Neural progenitor cell (in vitro differentiated cells): ENCODE measurements at regions not wholly inside any gene's neighbourhood (a gene's known extent, or its start where the extent isn't known, plus 50 kb on each side); places are given as distances from the start of the nearest gene placed in this dataset.

ENCODE experiments used
- DNase-seq: peaks from one replicate; pipeline ENCODE4 v3.0.0-alpha.2; 2016; ENCODE audit warnings: low spot score
- H2AFZ ChIP-seq: fragments of 200-600 bp; sonication (generic); replicated peaks from 2 replicates; pipeline ENCODE4 v1.6.1; 2016; ENCODE audit warnings: antibody characterized with exemption
- H3F3A ChIP-seq: fragments of 200-600 bp; sonication (generic); 2 replicates; pipeline ENCODE4 v1.6.1; 2016; ENCODE audit warnings: antibody characterized with exemption, low read depth
- H3K27ac ChIP-seq: fragments of 200-600 bp; sonication (generic); 2 replicates; pipeline ENCODE4 v1.5.1; 2016; ENCODE audit warnings: mild to moderate bottlenecking
- H3K27me3 ChIP-seq: fragments of 200-600 bp; sonication (generic); 2 replicates; pipeline ENCODE4 v1.6.1; 2016; ENCODE audit warnings: mild to moderate bottlenecking, moderate library complexity
- H3K36me3 ChIP-seq: fragments of 200-600 bp; sonication (generic); 2 replicates; pipeline ENCODE4 v1.5.1; 2016
- H3K4me1 ChIP-seq: fragments of 200-600 bp; sonication (generic); 2 replicates; pipeline ENCODE4 v1.6.1; 2016; ENCODE audit warnings: mixed run types
- H3K4me2 ChIP-seq: fragments of 200-600 bp; sonication (generic); 2 replicates; pipeline ENCODE4 v1.6.1; 2016
- H3K4me3 ChIP-seq: fragments of 200-600 bp; sonication (generic); 2 replicates; pipeline ENCODE4 v1.5.1; 2016
- H3K79me2 ChIP-seq: fragments of 200-600 bp; sonication (generic); 2 replicates; pipeline ENCODE4 v1.6.1; 2016; ENCODE audit warnings: low read depth
- H3K9ac ChIP-seq: fragments of 200-600 bp; sonication (generic); 2 replicates; pipeline ENCODE4 v1.6.1; 2016
- H3K9me3 ChIP-seq: fragments of 200-600 bp; sonication (generic); 2 replicates; pipeline ENCODE4 v1.5.1; 2016; ENCODE audit warnings: low read depth
- H4K20me1 ChIP-seq: fragments of 200-600 bp; sonication (generic); 2 replicates; pipeline ENCODE4 v1.6.1; 2016; ENCODE audit warnings: low read depth
- H3K27ac Mint-ChIP-seq: 3 replicates; pipeline ENCODE4 v1.8.0; 2021; ENCODE audit warnings: mixed read lengths
- H3K27me3 Mint-ChIP-seq: 2 replicates; pipeline ENCODE4 v1.8.0; 2022; ENCODE audit warnings: low read depth, mild to moderate bottlenecking, inconsistent platforms, moderate library complexity, mixed read lengths; ENCODE audit not compliant: insufficient read depth
- H3K36me3 Mint-ChIP-seq: 3 replicates; pipeline ENCODE4 v1.8.0; 2021; ENCODE audit warnings: mixed read lengths
- H3K4me1 Mint-ChIP-seq: 3 replicates; pipeline ENCODE4 v1.8.0; 2021; ENCODE audit warnings: mixed read lengths
- H3K4me3 Mint-ChIP-seq: 3 replicates; pipeline ENCODE4 v1.8.0; 2021; ENCODE audit warnings: mild to moderate bottlenecking, moderate library complexity, mixed read lengths
- H3K9me3 Mint-ChIP-seq: 3 replicates; pipeline ENCODE4 v1.8.0; 2020; ENCODE audit warnings: mixed read lengths
- CTCF ChIP-seq: fragments of 200-600 bp; sonication (generic); IDR thresholded peaks from 2 replicates; pipeline ENCODE4 v1.5.1; 2017; ENCODE audit warnings: antibody characterized with exemption, mild to moderate bottlenecking
- EZH2 ChIP-seq: fragments of 200-600 bp; sonication (generic); IDR thresholded peaks from 2 replicates; pipeline ENCODE4 v1.6.1; 2017; ENCODE audit warnings: antibody characterized with exemption, mild to moderate bottlenecking, moderate library complexity
- EZH2phosphoT487 ChIP-seq: fragments of 200-600 bp; sonication (generic); IDR thresholded peaks from 2 replicates; pipeline ENCODE4 v1.6.1; 2017; ENCODE audit warnings: antibody characterized with exemption

- Mint-ChIP-seq H3K27me3 (peaks cover 4% of the 10 kb centered on the region), H3K4me1 (peaks cover 37% of the 10 kb centered on the region), H3K9me3 (no peaks in the 10 kb centered on the region), H3K36me3 (no peaks in the 10 kb centered on the region), H3K27ac (no peak overlapping the region), H3K4me3 (no peak overlapping the region)
- no peaks in the 10 kb centered on the region for H3K36me3 ChIP-seq
- no peak overlapping the region for H2AFZ ChIP-seq
- no peaks in the 10 kb centered on the region for H3K79me2 ChIP-seq
- no peaks in the 10 kb centered on the region for H3F3A ChIP-seq
- H3K4me3 ChIP-seq: no peak overlapping the region
- no peak overlapping the region for H3K9ac ChIP-seq
- no peaks in the 10 kb centered on the region for H4K20me1 ChIP-seq
- no peak for DNase-seq
- no peaks in the 10 kb centered on the region for H3K27me3 ChIP-seq
- no peak overlapping the region for H3K4me2 ChIP-seq
- no peak overlapping the region for H3K27ac ChIP-seq
- no peaks in the 10 kb centered on the region for H3K9me3 ChIP-seq
- no peak for TF ChIP-seq CTCF
- no peak for TF ChIP-seq EZH2
- TF ChIP-seq EZH2phosphoT487: no peak
- no peaks in the 10 kb centered on the region for H3K4me1 ChIP-seq
These were observed 213.0 kb upstream of the DTNBP1 start for GRCh38 chr6:15875797-15876196.

GRCh38 chr6:15874821-15875220 lies 212.0 kb upstream of the DTNBP1 start:
- no peak overlapping the region for H3K4me2 ChIP-seq
- no peak for TF ChIP-seq EZH2
- no peak for TF ChIP-seq CTCF
- TF ChIP-seq EZH2phosphoT487: no peak

GRCh38 chr6:15874326-15874725 lies 211.5 kb upstream of the DTNBP1 start:
- H3K4me1 Mint-ChIP-seq: peaks cover 41% of the 10 kb centered on the region

More at GRCh38 chr6:15874821-15875220, 212.0 kb upstream of the DTNBP1 start:
- Mint-ChIP-seq H3K27ac (no peak overlapping the region), H3K4me1 (peaks cover 42% of the 10 kb centered on the region), H3K4me3 (no peak overlapping the region), H3K27me3 (peaks cover 4% of the 10 kb centered on the region), H3K36me3 (no peaks in the 10 kb centered on the region), H3K9me3 (no peaks in the 10 kb centered on the region)
- no peaks in the 10 kb centered on the region for H3K36me3 ChIP-seq
- DNase-seq: no peak
- H3F3A ChIP-seq: no peaks in the 10 kb centered on the region
- H3K27ac ChIP-seq: no peak overlapping the region
- no peaks in the 10 kb centered on the region for H4K20me1 ChIP-seq
- no peaks in the 10 kb centered on the region for H3K4me1 ChIP-seq
- no peaks in the 10 kb centered on the region for H3K9me3 ChIP-seq
- no peak overlapping the region for H3K4me3 ChIP-seq
- no peak overlapping the region for H3K9ac ChIP-seq
- H2AFZ ChIP-seq: no peak overlapping the region
- H3K27me3 ChIP-seq: no peaks in the 10 kb centered on the region
- H3K79me2 ChIP-seq: no peaks in the 10 kb centered on the region

More at GRCh38 chr6:15874326-15874725, 211.5 kb upstream of the DTNBP1 start:
- H3F3A ChIP-seq: no peaks in the 10 kb centered on the region
- H3K79me2 ChIP-seq: no peaks in the 10 kb centered on the region
- TF ChIP-seq CTCF (no peak), EZH2 (no peak), EZH2phosphoT487 (no peak)
- no peak overlapping the region for H3K4me2 ChIP-seq
- no peak overlapping the region for H3K4me3 ChIP-seq
- H3K36me3 Mint-ChIP-seq: no peaks in the 10 kb centered on the region
- H3K27me3 Mint-ChIP-seq: peaks cover 4% of the 10 kb centered on the region
- no peak overlapping the region for H3K4me3 Mint-ChIP-seq
- H3K9me3 ChIP-seq: no peaks in the 10 kb centered on the region
- DNase-seq: no peak
- H3K27ac ChIP-seq: no peak overlapping the region
- H3K36me3 ChIP-seq: no peaks in the 10 kb centered on the region
- H2AFZ ChIP-seq: no peak overlapping the region
- no peak overlapping the region for H3K9ac ChIP-seq
- no peak overlapping the region for H3K27ac Mint-ChIP-seq
- no peaks in the 10 kb centered on the region for H4K20me1 ChIP-seq
- H3K4me1 ChIP-seq: no peaks in the 10 kb centered on the region
- H3K9me3 Mint-ChIP-seq: no peaks in the 10 kb centered on the region
- no peaks in the 10 kb centered on the region for H3K27me3 ChIP-seq
